Fibroblast of lung (primary cell): ENCODE measurements at regions not wholly inside any gene's neighbourhood (a gene's known extent, or its start where the extent isn't known, plus 50 kb on each side); places are given as distances from the start of the nearest gene placed in this dataset.

Experiments
- CTCF ChIP-seq, 2 donors: IDR thresholded peaks in 1 of 2; conservative IDR thresholded peaks in 1 of 2; 1 replicate in 1 of 2; 2 replicates in 1 of 2; pipeline ENCODE4 v1.5.1; 2011 to 2012; ENCODE audit warnings: low read length in 2 of 2, control low read depth in 1 of 2, inconsistent platforms in 1 of 2, low read depth in 1 of 2, mild to moderate bottlenecking in 1 of 2
- EZH2 ChIP-seq: IDR thresholded peaks from 2 replicates; pipeline ENCODE4 v1.5.1; 2012; ENCODE audit warnings: low read length, control low read depth, mild to moderate bottlenecking; ENCODE audit errors: missing control alignments

GRCh38 chr1:118264343-118264742 lies 79.3 kb upstream of the SPAG17 start:
- TF ChIP-seq CTCF (conservative IDR thresholded peaks at IDR 0.05 in 1 of 2, IDR thresholded peaks at IDR 0.05 in 1 of 2; ENCODE audit: low read depth in 1 of 2, low read length in 2 of 2): no peak
- TF ChIP-seq EZH2: no peak
